ENCODE measurements at regions not wholly inside any gene's neighbourhood (a gene's known extent, or its start where the extent isn't known, plus 50 kb on each side); places are given as distances from the start of the nearest gene placed in this dataset.

DNA sequence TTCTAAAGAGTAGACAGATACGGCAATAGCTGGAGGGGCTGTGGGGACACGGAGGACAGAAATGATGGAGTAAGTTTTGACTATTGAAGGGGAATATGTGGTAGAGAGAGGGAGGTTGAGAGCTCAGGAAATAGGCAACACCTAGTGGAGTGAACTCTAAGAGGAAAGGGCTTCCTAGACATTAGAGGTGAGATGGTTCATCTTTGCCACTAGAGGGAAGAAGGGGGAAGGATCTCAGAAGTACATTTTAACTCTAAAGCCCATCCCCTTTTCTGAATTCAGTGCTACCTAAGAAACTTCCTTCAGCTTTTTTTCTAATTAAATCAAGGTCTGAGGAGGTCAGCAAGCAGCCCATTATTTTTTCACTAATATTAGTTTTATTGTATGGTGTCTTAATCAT is 689.4 kb upstream of the MAP3K7 start:
- Histone ChIP-seq H3K27ac (ENCODE audit: low read depth, low read length, poor library complexity, severe bottlenecking) (peak overlapping the region; percentile 10), H3K36me3 (ENCODE audit: insufficient read depth, low read length, poor library complexity, severe bottlenecking) (no peaks in the 10 kb centered on the region), H3K27me3 (replicated peaks; ENCODE audit: insufficient read depth, low read depth, low read length, poor library complexity) (no peaks in the 10 kb centered on the region), H3K4me3 (ENCODE audit: low read depth, low read length, poor library complexity, severe bottlenecking) (no peak overlapping the region), H3K4me1 (ENCODE audit: insufficient read depth, low read length, poor library complexity, severe bottlenecking) (peaks cover 48% of the 10 kb centered on the region), H3K9me3 (ENCODE audit: low read depth, low read length, poor library complexity, severe bottlenecking) (no peaks in the 10 kb centered on the region)
- TF ChIP-seq EZH2 (IDR thresholded peaks at IDR 0.05; ENCODE audit: borderline replicate concordance, low read depth, low read length, poor library complexity, severe bottlenecking) (no peak), CTCF (conservative IDR thresholded peaks at IDR 0.05; ENCODE audit: low read depth, low read length) (peak; percentile 65)
- ChIA-PET POLR2A (ENCODE audit: low non-redundant PET) (no interaction called here), CTCF (interaction anchor here (1.5 kb wide), 1 partner anchor 12 kb away, joined by 3 read pairs; no protein-coding TSS in a partner anchor)
- DNase-seq (ENCODE audit: low spot score), result peak; percentile 71
- intact Hi-C loops (cut with micrococcal nuclease; ENCODE audit: unreplicated experiment), result loop anchor here (5.0 kb wide), 2 partner anchors 109 to 194 kb away; no protein-coding TSS in a partner anchor
- BruUV-seq (replicated peaks), result no TSS peak

GRCh38 chr6:91273729-91274128 is 686.9 kb upstream of the MAP3K7 start:
- intact Hi-C loops (cut with micrococcal nuclease; ENCODE audit: unreplicated experiment), result loop anchor here (1.0 kb wide), 1 partner anchor 129 kb away; no protein-coding TSS in a partner anchor
- Histone ChIP-seq H3K36me3 (ENCODE audit: insufficient read depth, low read length, poor library complexity, severe bottlenecking) (no peaks in the 10 kb centered on the region), H3K9me3 (ENCODE audit: low read depth, low read length, poor library complexity, severe bottlenecking) (no peaks in the 10 kb centered on the region), H3K27me3 (replicated peaks; ENCODE audit: insufficient read depth, low read depth, low read length, poor library complexity) (no peaks in the 10 kb centered on the region), H3K4me3 (ENCODE audit: low read depth, low read length, poor library complexity, severe bottlenecking) (no peak overlapping the region), H3K4me1 (ENCODE audit: insufficient read depth, low read length, poor library complexity, severe bottlenecking) (peaks cover 43% of the 10 kb centered on the region), H3K27ac (ENCODE audit: low read depth, low read length, poor library complexity, severe bottlenecking) (no peak overlapping the region)
- POLR2A ChIA-PET (ENCODE audit: low non-redundant PET), result no interaction called here
- no peak for TF ChIP-seq CTCF (conservative IDR thresholded peaks at IDR 0.05; ENCODE audit: low read depth, low read length)
- TF ChIP-seq EZH2 (IDR thresholded peaks at IDR 0.05; ENCODE audit: borderline replicate concordance, low read depth, low read length, poor library complexity, severe bottlenecking), result no peak
- no TSS peak for BruUV-seq (replicated peaks)
- CTCF ChIA-PET, result no interaction called here
- DNase-seq (ENCODE audit: low spot score), result peak; percentile 96

- no TSS peak for BruUV-seq (replicated peaks)
- TF ChIP-seq EZH2 (IDR thresholded peaks at IDR 0.05; ENCODE audit: borderline replicate concordance, low read depth, low read length, poor library complexity, severe bottlenecking) (no peak), CTCF (conservative IDR thresholded peaks at IDR 0.05; ENCODE audit: low read depth, low read length) (no peak)
Observed at GRCh38 chr6:91271807-91272206, 684.9 kb upstream of the MAP3K7 start.

More at GRCh38 chr6:91271807-91272206, 684.9 kb upstream of the MAP3K7 start:
- Histone ChIP-seq H3K27ac (ENCODE audit: low read depth, low read length, poor library complexity, severe bottlenecking) (no peak overlapping the region), H3K27me3 (replicated peaks; ENCODE audit: insufficient read depth, low read depth, low read length, poor library complexity) (no peaks in the 10 kb centered on the region), H3K36me3 (ENCODE audit: insufficient read depth, low read length, poor library complexity, severe bottlenecking) (no peaks in the 10 kb centered on the region), H3K9me3 (ENCODE audit: low read depth, low read length, poor library complexity, severe bottlenecking) (no peaks in the 10 kb centered on the region), H3K4me3 (ENCODE audit: low read depth, low read length, poor library complexity, severe bottlenecking) (no peak overlapping the region), H3K4me1 (ENCODE audit: insufficient read depth, low read length, poor library complexity, severe bottlenecking) (peaks cover 58% of the 10 kb centered on the region)
- POLR2A ChIA-PET (ENCODE audit: low non-redundant PET), result no interaction called here
- CTCF ChIA-PET, result no interaction called here
- DNase-seq (ENCODE audit: low spot score), result no peak
- intact Hi-C loops (cut with micrococcal nuclease; ENCODE audit: unreplicated experiment), result no loop called here

All from A673 (cell line).